HG03108 (cell line): ENCODE measurements at regions not wholly inside any gene's neighbourhood (a gene's known extent, or its start where the extent isn't known, plus 50 kb on each side); places are given as distances from the start of the nearest gene placed in this dataset.
"Not testable (repeated sequence)": the region's sequence is repeated elsewhere in the genome, so short reads cannot be mapped to it uniquely, and the experiment has no call there.

ENCODE experiments used
- ATAC-seq: cut with Tn5 transposase; IDR thresholded peaks from one replicate; pipeline ENCODE4 v1.9.1; 2021; ENCODE audit warnings: moderate library complexity; ENCODE audit not compliant: unreplicated experiment

- no peak for ATAC-seq
Observed at GRCh38 chr12:46942579-46942978, 116.8 kb upstream of the SLC38A4 start.

- ATAC-seq = no peak
Observed at GRCh38 chr12:46944088-46944487, 118.3 kb upstream of the SLC38A4 start.

GRCh38 chr12:46944771-46945170 is 119.0 kb upstream of the SLC38A4 start:
- ATAC-seq = no peak

- no peak for ATAC-seq
Observed at GRCh38 chr12:46945591-46945990, 119.8 kb upstream of the SLC38A4 start.

- ATAC-seq = no peak
Observed at GRCh38 chr12:46946137-46946536, 120.3 kb upstream of the SLC38A4 start.

- ATAC-seq = no peak
Observed at GRCh38 chr12:46948936-46949545, 123.2 kb upstream of the SLC38A4 start.

GRCh38 chr12:46950094-46950493 is 124.3 kb upstream of the SLC38A4 start:
- ATAC-seq = no peak

- ATAC-seq = no peak
Observed at GRCh38 chr12:46952880-46953483, 126.4 kb upstream of the PCED1B start.

GRCh38 chr12:46956451-46957035 is 122.9 kb upstream of the PCED1B start:
- no peak for ATAC-seq

- no peak for ATAC-seq
Observed at GRCh38 chr12:46958053-46958452, 121.4 kb upstream of the PCED1B start.

- no peak for ATAC-seq
Observed at GRCh38 chr12:46958599-46959290, 120.7 kb upstream of the PCED1B start.

- no peak for ATAC-seq
Observed at GRCh38 chr12:46959502-46959901, 119.9 kb upstream of the PCED1B start.

- no peak for ATAC-seq
Observed at GRCh38 chr12:46960681-46961080, 118.7 kb upstream of the PCED1B start.

- ATAC-seq = no peak
Observed at GRCh38 chr12:46963191-46963590, 116.2 kb upstream of the PCED1B start.

GRCh38 chr12:46963977-46964971 is 115.1 kb upstream of the PCED1B start:
- no peak for ATAC-seq

- no peak for ATAC-seq
Observed at GRCh38 chr12:46965137-46965536, 114.3 kb upstream of the PCED1B start.

GRCh38 chr12:46965880-46966279 is 113.5 kb upstream of the PCED1B start:
- ATAC-seq = no peak

- ATAC-seq = no peak
Observed at GRCh38 chr12:46970636-46971035, 108.8 kb upstream of the PCED1B start.

- ATAC-seq = not testable (repeated sequence)
Observed at GRCh38 chr12:46973937-46974336, 105.5 kb upstream of the PCED1B start.

- no peak for ATAC-seq
Observed at GRCh38 chr12:46977871-46978375, 101.5 kb upstream of the PCED1B start.

GRCh38 chr12:46981622-46982021 is 97.8 kb upstream of the PCED1B start:
- ATAC-seq = no peak
